ENCODE measurements at regions not wholly inside any gene's neighbourhood (a gene's known extent, or its start where the extent isn't known, plus 50 kb on each side); places are given as distances from the start of the nearest gene placed in this dataset.

GRCh38 chr1:22386774-22387173 is 64.9 kb upstream of the ZBTB40 start:
- TF ChIP-seq CTCF (IDR thresholded peaks at IDR 0.05) (no peak), ZFX (IDR thresholded peaks at IDR 0.05; ENCODE audit: borderline replicate concordance) (no peak)

GRCh38 chr1:22387919-22388580 is 63.6 kb upstream of the ZBTB40 start:
- TF ChIP-seq CTCF (IDR thresholded peaks at IDR 0.05), result 0 out of 2 replicates have a peak, but pooled peaks have one; percentile 5
- TF ChIP-seq ZFX (IDR thresholded peaks at IDR 0.05; ENCODE audit: borderline replicate concordance), result no peak
- H3K27ac ChIP-seq, result no peak overlapping the region

More at GRCh38 chr1:22386774-22387173, 64.9 kb upstream of the ZBTB40 start:
- no peak overlapping the region for H3K27ac ChIP-seq

GRCh38 chr1:22388671-22389450 is 62.8 kb upstream of the ZBTB40 start:
- no peak overlapping the region for H3K27ac ChIP-seq
- TF ChIP-seq ZFX (IDR thresholded peaks at IDR 0.05; ENCODE audit: borderline replicate concordance) (no peak), CTCF (IDR thresholded peaks at IDR 0.05) (no peak)

GRCh38 chr1:22393587-22393986 is 58.1 kb upstream of the ZBTB40 start:
- no peak for TF ChIP-seq CTCF (IDR thresholded peaks at IDR 0.05)
- no peak for TF ChIP-seq ZFX (IDR thresholded peaks at IDR 0.05; ENCODE audit: borderline replicate concordance)
- no peak overlapping the region for H3K27ac ChIP-seq

GRCh38 chr1:22398656-22399420 is 52.8 kb upstream of the ZBTB40 start:
- TF ChIP-seq ZFX (IDR thresholded peaks at IDR 0.05; ENCODE audit: borderline replicate concordance) (no peak), CTCF (IDR thresholded peaks at IDR 0.05) (no peak)
- H3K27ac ChIP-seq, result no peak overlapping the region

GRCh38 chr1:22399421-22400091 is 52.1 kb upstream of the ZBTB40 start:
- no peak for TF ChIP-seq ZFX (IDR thresholded peaks at IDR 0.05; ENCODE audit: borderline replicate concordance)
- H3K27ac ChIP-seq, result no peak overlapping the region
